ENCODE measurements at regions not wholly inside any gene's neighbourhood (a gene's known extent, or its start where the extent isn't known, plus 50 kb on each side); places are given as distances from the start of the nearest gene placed in this dataset.

- peak; percentile 59 for DNase-seq (ENCODE audit: low read depth)
Observed at GRCh38 chr2:48107326-48107925, 201.1 kb upstream of the FBXO11 start.

- no peak for DNase-seq (ENCODE audit: low read depth)
Observed at GRCh38 chr2:48108455-48108854, 202.2 kb upstream of the FBXO11 start.

GRCh38 chr2:48109491-48110204, 203.3 kb upstream of the FBXO11 start:
- no peak for DNase-seq (ENCODE audit: low read depth)

- DNase-seq (ENCODE audit: low read depth) = no peak
Observed at GRCh38 chr2:48110492-48110891, 204.0 kb upstream of the FOXN2 start.

GRCh38 chr2:48112911-48113680, 201.4 kb upstream of the FOXN2 start:
- no peak for DNase-seq (ENCODE audit: low read depth)

- DNase-seq (ENCODE audit: low read depth) = peak; percentile 55
Observed at GRCh38 chr2:48113767-48114166, 200.7 kb upstream of the FOXN2 start.

- peak; percentile 55 for DNase-seq (ENCODE audit: low read depth)
Observed at GRCh38 chr2:48114256-48114655, 200.2 kb upstream of the FOXN2 start.

GRCh38 chr2:48116497-48116896, 198.0 kb upstream of the FOXN2 start:
- DNase-seq (ENCODE audit: low read depth) = no peak

GRCh38 chr2:48118895-48119294, 195.6 kb upstream of the FOXN2 start:
- no peak for DNase-seq (ENCODE audit: low read depth)

GRCh38 chr2:48120112-48120511, 194.4 kb upstream of the FOXN2 start:
- no peak for DNase-seq (ENCODE audit: low read depth)

GRCh38 chr2:48120759-48121242, 193.7 kb upstream of the FOXN2 start:
- no peak for DNase-seq (ENCODE audit: low read depth)

GRCh38 chr2:48122166-48122565, 192.3 kb upstream of the FOXN2 start:
- DNase-seq (ENCODE audit: low read depth) = no peak

GRCh38 chr2:48124592-48124991, 189.9 kb upstream of the FOXN2 start:
- no peak for DNase-seq (ENCODE audit: low read depth)

- DNase-seq (ENCODE audit: low read depth) = peak; percentile 66
Observed at GRCh38 chr2:48126162-48126561, 188.3 kb upstream of the FOXN2 start.

GRCh38 chr2:48127612-48128191, 186.8 kb upstream of the FOXN2 start:
- no peak for DNase-seq (ENCODE audit: low read depth)

GRCh38 chr2:48129293-48129950, 185.1 kb upstream of the FOXN2 start:
- no peak for DNase-seq (ENCODE audit: low read depth)

GRCh38 chr2:48131539-48132270, 182.8 kb upstream of the FOXN2 start:
- DNase-seq (ENCODE audit: low read depth) = peak; percentile 57

- DNase-seq (ENCODE audit: low read depth) = no peak
Observed at GRCh38 chr2:48132271-48132625, 182.2 kb upstream of the FOXN2 start.

GRCh38 chr2:48134704-48135103, 179.8 kb upstream of the FOXN2 start:
- DNase-seq (ENCODE audit: low read depth) = no peak

- DNase-seq (ENCODE audit: low read depth) = no peak
Observed at GRCh38 chr2:48135797-48136196, 178.7 kb upstream of the FOXN2 start.

- DNase-seq (ENCODE audit: low read depth) = no peak
Observed at GRCh38 chr2:48137829-48138228, 176.7 kb upstream of the FOXN2 start.
